ENCODE measurements at regions not wholly inside any gene's neighbourhood (a gene's known extent, or its start where the extent isn't known, plus 50 kb on each side); places are given as distances from the start of the nearest gene placed in this dataset.

GRCh38 chr4:129806986-129807385 is 711.0 kb downstream of the C4orf33 start (continued):
- TF ChIP-seq ZIC2 (tag by site-specific recombination; IDR thresholded peaks at IDR 0.05) (no peak), ZFHX2 (tag by site-specific recombination; conservative IDR thresholded peaks at IDR 0.05) (no peak), ZNF449 (tag by site-specific recombination; IDR thresholded peaks at IDR 0.05) (no peak)

DNA sequence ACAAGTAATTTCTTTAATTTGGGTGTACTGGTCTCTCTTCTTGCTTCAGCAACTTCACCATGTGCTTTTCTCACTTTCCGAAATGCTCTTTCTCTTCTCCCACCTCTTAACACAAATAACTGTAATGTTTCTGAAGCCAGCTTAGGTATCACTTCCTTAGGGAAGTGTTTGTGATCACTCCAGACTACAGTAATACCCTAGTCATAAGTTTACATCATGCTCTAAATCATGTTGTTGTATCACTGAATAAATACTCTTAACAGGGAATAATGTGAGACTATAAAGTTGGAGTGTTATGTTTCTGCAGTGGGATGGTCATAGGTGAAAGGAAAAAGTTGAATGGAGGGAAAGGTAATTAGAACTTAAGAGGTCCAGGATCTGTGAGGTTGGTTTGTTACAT is 712.3 kb downstream of the C4orf33 start:
- H3K9me3 ChIP-seq (ENCODE audit: control insufficient read depth, insufficient read depth, low read depth, low read length): no peaks in the 10 kb centered on the region
- no peak for TF ChIP-seq BCL11A (tag by site-specific recombination; IDR thresholded peaks at IDR 0.05; ENCODE audit: low read depth)
- TF ChIP-seq PRDM6 (tag by site-specific recombination; IDR thresholded peaks at IDR 0.05): no peak
- TF ChIP-seq, protein P1, sequence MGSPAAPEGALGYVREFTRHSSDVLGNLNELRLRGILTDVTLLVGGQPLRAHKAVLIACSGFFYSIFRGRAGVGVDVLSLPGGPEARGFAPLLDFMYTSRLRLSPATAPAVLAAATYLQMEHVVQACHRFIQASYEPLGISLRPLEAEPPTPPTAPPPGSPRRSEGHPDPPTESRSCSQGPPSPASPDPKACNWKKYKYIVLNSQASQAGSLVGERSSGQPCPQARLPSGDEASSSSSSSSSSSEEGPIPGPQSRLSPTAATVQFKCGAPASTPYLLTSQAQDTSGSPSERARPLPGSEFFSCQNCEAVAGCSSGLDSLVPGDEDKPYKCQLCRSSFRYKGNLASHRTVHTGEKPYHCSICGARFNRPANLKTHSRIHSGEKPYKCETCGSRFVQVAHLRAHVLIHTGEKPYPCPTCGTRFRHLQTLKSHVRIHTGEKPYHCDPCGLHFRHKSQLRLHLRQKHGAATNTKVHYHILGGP (tag by site-specific recombination; IDR thresholded peaks at IDR 0.05): no peak
- TF ChIP-seq, protein P2, sequence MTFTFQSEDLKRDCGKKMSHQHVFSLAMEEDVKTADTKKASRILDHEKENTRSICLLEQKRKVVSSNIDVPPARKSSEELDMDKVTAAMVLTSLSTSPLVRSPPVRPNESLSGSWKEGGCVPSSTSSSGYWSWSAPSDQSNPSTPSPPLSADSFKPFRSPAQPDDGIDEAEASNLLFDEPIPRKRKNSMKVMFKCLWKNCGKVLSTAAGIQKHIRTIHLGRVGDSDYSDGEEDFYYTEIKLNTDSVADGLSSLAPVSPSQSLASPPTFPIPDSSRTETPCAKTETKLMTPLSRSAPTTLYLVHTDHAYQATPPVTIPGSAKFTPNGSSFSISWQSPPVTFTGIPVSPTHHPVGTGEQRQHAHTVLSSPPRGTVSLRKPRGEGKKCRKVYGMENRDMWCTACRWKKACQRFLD (tag by site-specific recombination; IDR thresholded peaks at IDR 0.05): no peak
- TF ChIP-seq, protein P3, sequence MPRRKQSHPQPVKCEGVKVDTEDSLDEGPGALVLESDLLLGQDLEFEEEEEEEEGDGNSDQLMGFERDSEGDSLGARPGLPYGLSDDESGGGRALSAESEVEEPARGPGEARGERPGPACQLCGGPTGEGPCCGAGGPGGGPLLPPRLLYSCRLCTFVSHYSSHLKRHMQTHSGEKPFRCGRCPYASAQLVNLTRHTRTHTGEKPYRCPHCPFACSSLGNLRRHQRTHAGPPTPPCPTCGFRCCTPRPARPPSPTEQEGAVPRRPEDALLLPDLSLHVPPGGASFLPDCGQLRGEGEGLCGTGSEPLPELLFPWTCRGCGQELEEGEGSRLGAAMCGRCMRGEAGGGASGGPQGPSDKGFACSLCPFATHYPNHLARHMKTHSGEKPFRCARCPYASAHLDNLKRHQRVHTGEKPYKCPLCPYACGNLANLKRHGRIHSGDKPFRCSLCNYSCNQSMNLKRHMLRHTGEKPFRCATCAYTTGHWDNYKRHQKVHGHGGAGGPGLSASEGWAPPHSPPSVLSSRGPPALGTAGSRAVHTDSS (tag by site-specific recombination; IDR thresholded peaks at IDR 0.05): no peak
- TF ChIP-seq ZNF521 (tag by site-specific recombination; IDR thresholded peaks at IDR 0.05): no peak
- TF ChIP-seq ZNF785 (tag by site-specific recombination; IDR thresholded peaks at IDR 0.05): no peak
- no peak for TF ChIP-seq SP7 (tag by site-specific recombination; IDR thresholded peaks at IDR 0.05)
- no peak for TF ChIP-seq ZNF114 (tag by site-specific recombination; IDR thresholded peaks at IDR 0.05)
- TF ChIP-seq, protein P4, sequence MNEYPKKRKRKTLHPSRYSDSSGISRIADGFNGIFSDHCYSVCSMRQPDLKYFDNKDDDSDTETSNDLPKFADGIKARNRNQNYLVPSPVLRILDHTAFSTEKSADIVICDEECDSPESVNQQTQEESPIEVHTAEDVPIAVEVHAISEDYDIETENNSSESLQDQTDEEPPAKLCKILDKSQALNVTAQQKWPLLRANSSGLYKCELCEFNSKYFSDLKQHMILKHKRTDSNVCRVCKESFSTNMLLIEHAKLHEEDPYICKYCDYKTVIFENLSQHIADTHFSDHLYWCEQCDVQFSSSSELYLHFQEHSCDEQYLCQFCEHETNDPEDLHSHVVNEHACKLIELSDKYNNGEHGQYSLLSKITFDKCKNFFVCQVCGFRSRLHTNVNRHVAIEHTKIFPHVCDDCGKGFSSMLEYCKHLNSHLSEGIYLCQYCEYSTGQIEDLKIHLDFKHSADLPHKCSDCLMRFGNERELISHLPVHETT (tag by site-specific recombination; IDR thresholded peaks at IDR 0.05): no peak
- TF ChIP-seq ZFP3 (tag by site-specific recombination; IDR thresholded peaks at IDR 0.05; ENCODE audit: low read depth): no peak
- no peak for TF ChIP-seq ZNF311 (tag by site-specific recombination; IDR thresholded peaks at IDR 0.05; ENCODE audit: borderline replicate concordance)
- no peak for TF ChIP-seq ZNF132 (tag by site-specific recombination; IDR thresholded peaks at IDR 0.05; ENCODE audit: borderline replicate concordance)
- TF ChIP-seq, protein P5, sequence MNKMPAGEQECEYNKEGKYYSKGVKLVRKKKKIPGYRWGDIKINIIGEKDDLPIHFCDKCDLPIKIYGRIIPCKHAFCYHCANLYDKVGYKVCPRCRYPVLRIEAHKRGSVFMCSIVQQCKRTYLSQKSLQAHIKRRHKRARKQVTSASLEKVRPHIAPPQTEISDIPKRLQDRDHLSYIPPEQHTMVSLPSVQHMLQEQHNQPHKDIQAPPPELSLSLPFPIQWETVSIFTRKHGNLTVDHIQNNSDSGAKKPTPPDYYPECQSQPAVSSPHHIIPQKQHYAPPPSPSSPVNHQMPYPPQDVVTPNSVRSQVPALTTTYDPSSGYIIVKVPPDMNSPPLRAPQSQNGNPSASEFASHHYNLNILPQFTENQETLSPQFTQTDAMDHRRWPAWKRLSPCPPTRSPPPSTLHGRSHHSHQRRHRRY (tag by site-specific recombination; IDR thresholded peaks at IDR 0.05): no peak
- TF ChIP-seq ZNF175 (tag by site-specific recombination; IDR thresholded peaks at IDR 0.05): no peak
- TF ChIP-seq ZNF692 (tag by site-specific recombination; IDR thresholded peaks at IDR 0.05): no peak
- TF ChIP-seq ZNF501 (tag by site-specific recombination; IDR thresholded peaks at IDR 0.05): no peak
- no peak for TF ChIP-seq ZNF391 (tag by site-specific recombination; IDR thresholded peaks at IDR 0.05; ENCODE audit: borderline replicate concordance, low read depth)
- no peak for TF ChIP-seq TCF7L2 (IDR thresholded peaks at IDR 0.05; ENCODE audit: borderline replicate concordance, low read depth, low read length)
- no peak overlapping the region for H3K4me3 ChIP-seq (ENCODE audit: low read depth, low read length)
- no peak overlapping the region for H3K27ac ChIP-seq (ENCODE audit: extremely low read depth, low read depth, low read length)
- no peaks in the 10 kb centered on the region for H3K36me3 ChIP-seq (ENCODE audit: control insufficient read depth in 2 of 2, insufficient read depth in 1 of 2, low read length in 2 of 2)
- no peaks in the 10 kb centered on the region for H3K4me1 ChIP-seq (ENCODE audit: control insufficient read depth, insufficient read depth, low read length)
- ChIA-PET CTCF (no interaction called here), POLR2A (no interaction called here)

Data from HEK293 (cell line).